CD4-positive, alpha-beta T cell treated with Interferon alpha-2 for 1 hour (primary cell): ENCODE measurements at regions not wholly inside any gene's neighbourhood (a gene's known extent, or its start where the extent isn't known, plus 50 kb on each side); places are given as distances from the start of the nearest gene placed in this dataset.

Source experiments
- DNase-seq, 2 donors: peaks; one replicate each; pipeline ENCODE4 v3.0.0-alpha.2; 2020 to 2022

DNA sequence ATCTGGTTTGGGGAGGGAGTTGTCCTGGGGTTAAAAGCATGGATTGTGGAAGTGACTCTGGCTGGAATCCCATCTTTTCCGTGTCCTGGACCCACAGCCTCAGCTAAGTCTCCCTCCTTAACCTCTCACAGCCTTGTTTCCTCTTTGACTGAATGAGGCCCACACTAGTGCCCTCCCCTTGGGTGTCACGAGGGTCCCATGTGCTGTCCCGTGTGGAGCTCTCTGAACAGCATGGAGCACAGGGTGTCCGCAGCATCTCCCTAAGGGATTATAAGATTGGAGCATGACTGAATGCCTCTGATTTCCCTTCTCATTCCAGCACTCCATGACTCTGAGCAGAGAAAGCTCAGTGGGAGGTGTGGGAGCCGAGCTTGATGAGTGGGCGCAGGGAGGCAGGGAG, 182.5 kb downstream of the TEX29 start:
- no peak for DNase-seq

DNA sequence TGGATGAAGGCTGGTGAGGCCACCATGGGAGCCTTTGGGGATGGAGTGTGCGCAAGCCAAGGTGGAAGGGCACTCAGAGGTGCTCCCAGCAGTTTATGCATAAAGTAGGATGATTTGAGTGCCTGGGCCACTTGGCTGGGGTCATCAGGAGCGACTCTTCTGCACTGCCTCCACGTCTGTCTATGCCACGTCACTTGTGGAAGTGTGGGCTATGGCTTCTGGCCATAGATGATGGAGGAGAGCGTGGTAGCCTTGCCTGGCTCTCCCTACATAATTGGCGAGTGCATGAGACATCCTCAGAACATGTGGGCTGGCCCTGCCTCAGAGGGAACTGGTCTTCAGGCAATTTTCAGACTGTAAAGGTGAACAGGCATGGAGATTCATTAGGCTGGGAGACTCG, 182.9 kb downstream of the TEX29 start:
- no peak for DNase-seq

DNA sequence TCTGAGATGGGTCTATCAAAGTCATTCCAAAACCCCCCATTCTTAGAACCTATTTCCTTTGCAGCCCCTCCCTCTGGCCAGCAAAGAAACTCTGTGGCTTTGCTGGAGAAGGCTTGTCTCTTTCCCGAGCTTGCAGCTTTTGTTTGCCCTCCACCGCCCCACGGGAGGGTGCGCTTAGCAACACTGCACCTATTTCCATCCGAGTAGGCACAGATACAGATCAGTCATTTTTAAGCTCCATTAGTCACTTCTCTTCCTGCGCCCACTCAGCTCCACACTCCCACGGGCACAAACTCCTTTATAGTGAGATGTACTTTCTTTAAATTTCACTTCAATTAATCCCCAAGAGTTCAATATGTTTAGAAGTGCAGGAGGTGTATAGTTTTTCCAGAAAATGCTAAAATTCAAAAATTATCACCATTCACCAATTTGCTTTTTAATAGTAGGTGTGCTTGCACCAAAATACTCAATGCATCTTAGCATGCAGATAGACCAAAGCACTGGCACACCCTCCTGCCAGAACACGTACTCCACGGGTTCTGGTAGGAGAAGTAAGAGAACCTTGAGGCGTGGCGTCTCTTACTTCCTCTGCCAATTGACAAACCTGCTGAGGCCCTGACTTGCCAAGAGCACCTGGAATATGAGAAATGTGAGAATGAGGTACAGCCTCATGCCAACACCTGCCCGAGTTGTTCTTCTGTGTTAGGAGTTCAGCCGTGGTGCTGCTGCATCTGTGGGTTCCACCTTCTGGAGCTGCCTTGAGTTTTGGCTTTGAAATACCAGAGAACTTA, 183.7 kb downstream of the TEX29 start:
- DNase-seq, result no peak

DNA sequence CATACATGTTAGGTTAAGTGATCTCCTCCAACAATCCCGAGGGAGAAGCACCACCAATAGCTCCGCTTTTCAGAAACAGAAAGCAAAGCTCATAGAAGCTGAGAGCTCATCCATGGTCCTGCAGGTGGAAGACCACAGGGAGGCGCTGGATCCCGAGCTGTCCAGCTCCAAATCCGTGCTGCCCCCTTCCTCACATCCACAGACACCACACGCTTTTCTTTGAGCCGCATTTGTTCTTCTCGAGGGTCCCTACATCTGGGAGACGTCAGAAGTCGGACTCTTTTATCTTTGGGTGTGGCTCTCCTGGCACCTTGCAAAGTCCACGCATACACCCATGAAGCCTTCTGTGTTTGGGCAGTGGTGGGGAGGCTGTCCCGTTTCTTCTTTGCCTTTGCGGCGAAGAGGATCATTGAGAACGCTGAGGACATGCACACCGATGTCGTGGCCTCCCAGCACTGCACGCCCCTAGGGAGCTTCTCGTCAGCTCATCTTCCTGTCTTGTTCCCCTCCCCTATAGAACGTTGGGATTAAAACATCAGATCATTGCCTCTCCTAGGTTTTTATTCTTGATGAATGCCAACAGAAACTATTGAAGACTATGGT, 184.8 kb downstream of the TEX29 start:
- no peak for DNase-seq

DNA sequence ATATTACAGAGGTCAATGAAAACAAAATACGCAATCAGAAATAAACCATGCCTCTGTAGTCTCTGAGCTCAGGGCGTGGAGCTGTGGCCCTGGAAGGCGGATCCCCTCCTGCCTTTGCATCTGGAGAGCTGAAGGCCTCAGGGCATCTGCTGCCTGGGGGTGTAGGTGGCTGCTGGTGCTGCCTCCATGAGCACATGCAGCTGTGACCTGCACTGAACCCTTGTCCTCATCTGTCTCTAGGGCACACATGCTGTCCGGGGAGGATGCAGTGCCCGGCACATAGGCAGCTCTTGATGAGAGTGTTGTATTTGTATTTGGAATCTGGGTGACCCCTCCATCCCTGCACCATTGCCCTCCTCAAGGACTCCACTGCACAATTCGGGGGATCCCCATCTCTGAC, 185.7 kb downstream of the TEX29 start:
- no peak for DNase-seq

DNA sequence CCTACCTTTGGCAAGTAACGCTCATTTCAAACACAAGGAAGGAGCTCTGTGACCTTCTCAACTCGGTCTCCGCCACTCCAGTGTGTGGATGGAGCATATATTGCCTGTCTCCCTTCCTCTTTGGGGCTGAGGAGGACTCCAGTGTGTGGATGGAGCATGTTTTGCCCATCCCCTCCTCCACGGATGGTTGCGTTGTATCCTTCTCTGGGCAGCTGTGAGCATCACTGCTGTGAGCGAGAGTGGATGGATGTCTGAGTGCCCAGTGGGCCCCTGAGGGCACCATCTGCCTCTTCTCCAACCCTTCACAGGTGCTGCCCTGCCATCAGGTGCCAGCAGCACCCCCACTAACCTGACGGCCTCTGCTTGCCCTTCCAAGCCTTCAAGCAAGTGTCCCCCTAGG, 186.2 kb downstream of the TEX29 start:
- DNase-seq, result no peak

DNA sequence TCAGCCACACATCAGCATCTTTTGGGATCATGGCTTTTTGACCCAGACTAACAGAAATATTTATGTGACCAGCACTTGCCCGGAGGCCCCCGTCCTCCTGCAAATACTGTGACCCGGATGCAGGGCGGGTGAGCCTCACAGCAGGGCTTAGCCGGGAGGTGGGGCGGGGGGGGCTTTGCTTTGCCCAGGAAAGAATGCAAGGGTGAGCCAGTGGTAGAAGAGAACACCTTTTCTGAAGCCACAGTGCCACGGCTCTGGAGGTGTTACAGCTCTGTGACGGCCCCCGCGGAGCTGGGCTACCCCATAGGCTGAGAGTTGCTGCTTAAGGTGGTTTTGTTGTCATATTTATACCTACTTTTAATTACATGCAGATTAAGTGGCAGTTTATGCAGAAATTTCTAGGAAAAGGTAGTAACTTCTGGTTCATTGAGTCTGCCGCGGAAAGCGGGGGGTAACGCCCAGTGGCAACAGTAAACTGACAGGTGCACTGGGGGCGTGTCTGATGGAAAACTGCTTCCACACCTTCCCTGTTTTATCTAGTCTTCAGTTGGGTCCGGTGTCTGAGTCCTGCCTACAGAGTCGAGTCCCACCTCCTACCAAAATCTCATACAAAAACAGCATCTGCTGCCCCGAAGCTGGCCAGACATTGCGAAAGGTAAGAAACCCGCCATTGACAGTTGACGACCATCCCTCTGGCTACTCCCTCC, 187.9 kb downstream of the TEX29 start:
- DNase-seq, result no peak

DNA sequence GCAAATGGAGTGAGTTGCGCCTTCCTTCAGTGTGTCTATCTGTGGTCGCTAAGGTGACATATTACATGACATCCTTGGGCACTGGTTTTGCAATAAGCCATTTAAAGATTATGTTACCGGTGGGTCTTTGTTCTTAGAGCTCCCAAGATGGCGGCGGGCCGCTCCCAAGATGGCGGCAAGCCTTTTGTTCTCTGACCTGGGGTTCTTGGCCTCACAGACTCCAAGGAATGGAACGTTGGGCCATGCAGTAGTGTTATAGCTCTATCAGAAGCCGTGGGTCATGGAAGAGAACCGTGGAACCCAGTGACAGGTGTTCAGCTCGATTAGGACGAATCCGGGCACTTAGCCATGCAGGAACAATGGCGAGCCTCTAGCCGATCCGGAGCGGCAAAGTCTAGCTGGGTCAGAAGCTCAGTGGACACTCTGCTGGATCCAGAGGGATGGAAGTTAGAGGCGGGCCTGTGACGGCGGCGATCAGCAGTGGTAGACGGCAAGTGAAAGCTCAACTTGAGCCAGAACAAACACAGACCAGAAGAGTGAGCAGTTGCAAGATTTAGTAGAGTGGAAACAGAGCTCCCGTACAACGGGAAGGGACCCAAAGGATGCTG, 188.6 kb downstream of the TEX29 start:
- DNase-seq, result no peak

DNA sequence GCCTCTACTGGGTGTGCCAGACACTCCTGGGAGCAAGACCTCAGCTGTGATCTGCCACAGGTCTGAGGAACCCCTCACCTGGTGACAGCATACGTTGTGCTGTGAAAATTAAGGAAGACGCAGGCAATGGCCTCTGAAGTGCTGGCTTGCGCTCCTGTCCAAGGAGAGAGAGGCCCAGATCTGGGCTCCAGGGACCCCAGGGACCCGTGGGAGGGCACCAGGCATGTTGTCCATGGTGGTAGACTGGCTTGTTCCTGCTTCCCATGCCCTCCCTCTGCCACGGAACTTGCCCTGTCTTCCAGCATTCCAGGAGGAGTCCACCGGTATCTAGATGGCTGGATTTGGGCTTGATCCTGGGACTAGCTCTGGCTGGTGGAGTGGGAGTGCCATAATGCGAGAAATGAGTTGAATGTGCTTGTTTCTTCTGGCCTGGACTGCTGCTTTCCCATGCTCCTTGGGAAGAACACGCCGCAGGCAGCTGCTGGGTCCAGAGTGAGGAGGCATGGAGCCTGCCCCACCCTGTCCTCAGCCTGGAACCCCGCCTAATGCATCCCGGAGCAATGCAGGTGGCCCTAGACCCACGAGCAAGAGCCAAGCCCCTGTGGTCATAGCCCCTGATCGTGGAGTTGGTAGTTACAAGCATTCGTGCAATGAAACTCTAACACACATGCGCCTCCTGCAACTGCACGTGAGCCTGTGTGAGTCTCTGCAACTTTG, 190.2 kb downstream of the TEX29 start:
- DNase-seq, result no peak

DNA sequence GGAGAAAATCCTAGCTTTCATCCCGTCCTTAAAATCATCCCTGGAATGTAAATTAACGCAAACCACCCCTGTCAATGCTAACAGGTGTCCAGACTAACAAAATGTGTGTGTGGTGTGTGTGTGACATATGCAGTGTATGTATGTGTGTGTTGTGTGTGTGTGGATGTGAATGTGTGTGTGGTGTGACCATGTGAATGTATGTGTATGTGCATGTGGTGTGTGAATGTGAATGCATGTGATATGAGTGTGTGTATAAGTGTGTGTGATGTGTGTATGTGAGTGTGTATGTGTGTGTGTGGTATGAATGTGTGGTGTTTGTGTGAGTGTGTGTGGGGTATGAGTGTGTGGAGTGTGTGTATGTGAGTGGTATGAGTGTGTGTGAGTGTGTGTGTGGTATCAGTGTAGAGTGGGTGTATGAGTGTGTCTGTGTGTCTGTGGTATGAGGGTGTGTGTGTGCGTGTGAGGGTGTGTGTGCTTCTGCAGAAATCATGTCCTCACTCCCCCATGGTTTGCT, 190.8 kb downstream of the TEX29 start:
- no peak for DNase-seq

DNA sequence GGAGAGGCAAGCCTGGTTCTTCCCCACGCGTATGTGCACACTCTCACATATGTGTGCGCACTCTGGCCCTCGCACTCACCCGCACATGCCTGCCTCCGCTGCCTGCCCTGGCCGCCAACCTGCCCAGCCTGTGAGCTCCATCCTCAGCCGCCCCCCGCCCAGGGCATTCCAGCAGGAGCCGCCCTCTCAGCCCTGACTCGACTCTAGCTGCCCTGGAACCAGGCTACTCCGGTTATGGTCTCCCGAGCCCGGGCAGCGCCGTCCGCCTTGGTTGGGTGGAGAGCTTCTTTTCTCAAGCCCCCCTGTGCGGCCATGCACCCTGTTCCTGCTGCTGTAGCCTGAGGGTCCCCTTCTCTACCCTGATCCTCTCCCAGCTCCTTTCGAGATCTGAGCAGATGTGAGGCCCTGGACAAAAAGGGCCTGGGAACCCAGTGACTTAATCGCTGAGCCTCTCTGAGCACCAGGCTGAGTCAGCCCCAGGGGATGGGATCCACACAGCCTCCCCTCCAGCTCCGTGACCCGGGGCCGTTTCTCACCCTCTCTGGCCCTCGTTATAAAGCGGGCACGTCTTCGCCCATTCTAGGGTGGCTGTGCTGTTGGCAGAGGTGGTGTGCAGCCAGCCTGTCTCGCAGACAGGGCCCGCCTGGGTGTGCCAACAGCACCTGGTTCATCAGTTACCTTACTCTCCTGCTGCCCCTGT, 191.5 kb downstream of the TEX29 start:
- DNase-seq, result no peak

DNA sequence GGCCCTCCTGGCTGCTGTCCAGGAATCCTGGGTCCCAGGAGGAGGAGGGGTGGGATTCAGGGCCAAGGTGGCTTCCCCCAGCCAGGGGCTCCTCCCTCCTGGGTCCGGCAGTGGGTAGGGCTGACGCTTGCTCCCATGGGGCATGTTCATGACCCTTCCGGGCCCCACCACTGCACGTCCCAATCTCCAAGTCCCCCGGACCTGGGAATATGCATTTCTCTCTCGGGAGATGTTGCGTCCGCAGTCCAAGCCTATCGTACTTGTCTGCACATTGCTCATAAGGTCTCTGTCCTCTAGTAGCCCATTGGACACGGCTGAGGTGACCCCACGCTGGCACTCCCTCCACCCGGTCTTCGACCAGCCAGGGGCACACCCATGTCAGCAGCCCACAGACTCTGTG, 192.3 kb downstream of the TEX29 start:
- no peak for DNase-seq

DNA sequence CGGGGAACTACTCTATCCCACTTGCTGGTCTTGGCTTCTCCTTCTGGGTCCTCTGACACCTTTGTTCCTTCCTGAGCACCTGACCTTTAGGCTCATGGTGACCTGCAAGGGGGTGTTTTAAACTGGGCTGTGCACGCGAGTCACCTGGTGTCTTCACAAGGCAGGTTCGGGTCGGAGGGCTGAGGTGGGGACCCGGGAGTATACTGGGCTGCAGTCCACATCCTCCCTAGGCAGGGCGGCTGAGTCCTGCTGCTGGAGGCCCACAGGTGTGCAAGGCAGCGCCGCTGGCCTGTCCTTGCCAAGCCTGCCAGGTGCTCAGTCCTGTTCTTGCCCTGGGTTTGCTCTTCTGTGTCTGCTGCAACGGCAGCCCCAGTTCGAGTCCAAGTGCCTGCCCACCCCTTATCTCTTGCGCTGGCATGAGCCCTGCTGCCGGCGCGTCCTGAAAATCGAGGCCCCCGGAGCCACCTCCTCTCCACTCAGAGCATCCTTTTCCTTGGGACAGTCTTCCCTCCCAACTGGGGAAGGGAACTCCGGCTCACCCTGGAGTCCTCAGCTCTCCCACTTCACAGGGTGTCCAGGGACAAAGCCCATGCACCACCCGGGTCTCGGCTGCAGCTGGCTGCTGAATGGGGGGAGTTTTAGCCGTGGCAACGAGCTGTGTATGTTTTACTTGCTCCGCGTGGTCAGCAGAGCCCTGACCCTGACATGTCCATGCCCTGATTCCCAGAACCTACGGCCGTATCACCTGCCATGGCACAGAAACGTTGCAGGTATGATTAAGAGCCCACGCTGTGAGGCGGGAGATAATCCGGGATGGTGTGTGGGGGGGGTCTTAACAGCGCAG, 193.5 kb downstream of the TEX29 start:
- no peak for DNase-seq

DNA sequence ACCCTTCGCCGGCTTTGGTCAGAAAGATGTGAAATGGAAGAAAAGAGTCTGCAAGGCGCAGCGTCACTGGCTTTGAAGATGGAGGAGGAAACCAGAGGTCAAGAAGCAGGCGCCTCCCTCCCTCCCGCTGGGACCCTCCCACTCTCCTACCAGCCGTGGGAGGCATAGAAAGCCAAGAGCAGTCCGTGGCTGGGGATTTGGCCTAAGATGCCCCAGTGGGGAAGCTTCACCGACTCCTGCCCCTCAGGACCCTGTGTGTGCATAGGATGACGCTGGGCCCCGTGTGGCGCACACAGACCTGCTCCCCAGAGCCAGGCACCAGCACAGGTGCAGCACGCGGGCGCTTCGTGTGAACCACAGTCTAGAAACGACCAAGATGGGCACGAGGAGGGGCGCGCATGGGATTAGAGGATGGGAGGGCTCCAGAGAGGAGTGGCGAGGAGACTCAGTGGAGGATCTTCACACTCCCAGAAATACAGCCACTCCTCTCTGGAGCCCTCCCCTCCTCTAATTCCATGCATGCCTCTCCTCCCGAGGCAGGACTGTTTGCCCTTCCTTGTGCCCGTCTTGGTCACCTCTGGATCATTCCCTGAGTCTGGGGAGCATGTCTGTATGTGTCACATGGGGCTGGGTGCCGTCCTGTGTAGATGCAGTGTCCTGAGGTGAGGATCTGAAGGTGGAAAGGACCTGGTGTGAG, 194.3 kb downstream of the TEX29 start:
- no peak for DNase-seq

DNA sequence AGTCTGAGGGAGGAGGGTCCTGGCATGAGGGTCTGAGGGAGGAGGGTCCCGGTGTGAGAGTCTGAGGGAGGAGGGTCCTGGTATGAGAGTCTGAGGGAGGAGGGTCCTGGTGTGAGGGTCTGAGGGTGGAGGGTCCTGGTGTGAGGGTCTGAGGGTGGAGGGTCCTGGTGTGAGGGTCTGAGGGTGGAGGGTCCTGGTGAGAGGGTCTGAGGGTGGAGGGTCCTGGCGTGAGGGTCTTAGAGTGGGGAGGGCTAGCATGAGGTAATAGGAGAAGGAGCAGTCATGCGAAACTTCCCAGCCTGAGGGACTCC, 194.8 kb downstream of the TEX29 start:
- no peak for DNase-seq

DNA sequence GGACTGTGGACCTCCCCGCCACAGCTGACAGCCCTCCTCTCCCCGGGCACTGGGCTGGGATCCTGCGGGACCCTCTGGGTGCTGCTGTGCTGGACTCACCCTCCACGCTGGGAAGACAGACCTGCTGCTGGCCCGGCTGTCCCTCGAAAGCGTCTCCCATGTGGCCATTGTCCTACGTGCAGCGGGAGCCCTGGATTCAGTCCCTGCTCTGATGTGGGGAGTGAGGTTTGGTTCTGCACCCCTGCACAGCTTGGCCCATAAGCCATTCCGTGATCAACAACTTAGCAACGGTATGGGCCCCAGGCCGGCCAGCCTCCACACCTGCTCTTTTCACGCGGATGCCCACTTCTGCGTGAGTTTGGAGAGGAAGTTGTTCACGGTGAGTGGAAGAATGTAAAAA, 195.2 kb downstream of the TEX29 start:
- DNase-seq, result no peak

DNA sequence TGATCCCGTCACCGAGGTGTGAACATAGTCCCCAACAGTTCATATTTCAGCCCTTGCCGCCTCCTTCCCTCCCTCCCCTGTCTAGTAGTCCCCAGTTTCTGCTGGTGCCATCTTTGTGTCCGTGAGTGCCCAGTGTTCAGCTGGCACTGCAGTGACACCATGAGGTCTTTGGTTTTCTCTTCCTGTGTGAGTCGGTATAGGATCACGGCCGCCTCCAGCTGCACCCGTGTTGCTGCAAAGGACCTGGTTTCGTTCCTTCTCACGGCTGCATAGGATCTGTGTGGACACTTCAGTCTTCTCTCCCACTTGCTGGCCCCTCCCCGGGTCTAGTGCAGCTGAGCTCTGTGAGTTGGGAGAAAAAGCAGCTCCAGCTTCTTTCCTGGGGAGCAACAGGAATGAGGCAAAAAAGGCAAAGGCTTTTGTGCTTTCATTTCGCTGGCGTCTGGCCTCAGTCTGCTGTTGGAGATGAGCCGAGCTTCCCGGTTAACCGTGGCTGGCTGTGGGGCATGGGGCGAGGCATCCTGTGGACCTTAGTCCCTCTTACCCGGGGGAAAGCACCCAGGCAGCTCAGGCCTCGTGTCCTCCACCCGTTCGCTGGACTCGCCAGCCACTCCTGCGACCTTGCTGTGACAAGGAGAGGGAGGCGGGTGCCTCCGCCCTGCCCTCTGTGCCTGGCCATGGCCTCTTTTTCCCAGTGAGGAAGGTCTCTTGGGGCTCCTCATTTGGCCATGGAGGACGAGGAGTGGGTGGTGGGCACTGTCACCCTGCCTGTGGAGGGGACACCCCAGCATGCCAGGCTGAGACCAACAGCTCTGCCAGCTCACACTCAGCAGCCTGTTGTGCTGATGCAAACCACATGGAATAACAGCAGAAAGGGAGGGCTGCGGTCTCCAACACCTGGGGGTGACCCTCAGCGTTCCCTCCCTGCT, 196.5 kb downstream of the TEX29 start:
- no peak for DNase-seq

DNA sequence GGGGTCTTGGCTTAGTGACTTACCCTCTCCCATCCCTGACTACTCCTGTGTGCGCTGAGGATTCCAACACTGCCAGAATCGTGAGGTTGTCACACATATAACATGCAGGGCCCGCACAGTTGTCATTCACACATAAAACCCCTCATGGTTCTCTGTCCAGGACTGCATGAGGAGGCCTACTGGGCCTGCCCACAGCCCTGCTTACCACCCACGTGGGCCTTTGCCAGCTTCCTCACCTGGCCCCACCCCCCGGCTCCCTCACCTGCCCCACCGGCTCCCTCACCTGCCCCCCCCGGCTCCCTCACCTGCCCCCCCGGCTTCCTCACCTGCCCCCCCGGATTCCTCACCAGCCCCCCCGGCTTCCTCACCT, 197.2 kb downstream of the TEX29 start:
- DNase-seq, result no peak

DNA sequence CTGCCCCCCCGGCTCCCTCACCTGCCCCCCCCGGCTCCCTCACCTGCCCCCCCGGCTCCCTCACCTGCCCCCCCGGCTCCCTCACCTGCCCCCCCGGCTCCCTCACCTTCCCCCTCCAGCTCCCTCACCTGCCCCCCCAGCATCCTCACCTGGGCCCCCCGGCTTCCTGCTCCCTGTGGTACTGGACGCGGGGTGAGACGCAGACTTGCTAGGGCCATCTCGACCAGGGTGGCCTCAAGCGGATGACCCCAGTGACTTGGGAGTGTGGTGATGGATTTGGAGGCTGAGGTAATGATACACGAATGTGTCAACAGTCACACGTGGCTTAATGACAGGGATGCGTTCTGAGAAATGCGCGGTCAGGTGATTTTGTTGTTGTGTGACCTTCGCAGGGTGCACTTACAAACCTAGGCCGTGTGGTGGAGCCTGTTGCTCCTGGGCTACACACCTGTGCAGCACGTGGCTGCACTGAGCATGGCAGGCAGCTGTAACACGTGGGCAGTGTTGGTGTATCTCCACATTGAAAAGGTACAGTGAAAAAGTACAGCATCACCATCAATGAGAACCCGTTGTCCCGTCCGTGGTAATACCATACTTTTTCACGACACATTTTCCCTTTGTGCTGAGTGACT, 197.8 kb downstream of the TEX29 start:
- DNase-seq, result no peak
